ENCODE measurements at regions not wholly inside any gene's neighbourhood (a gene's known extent, or its start where the extent isn't known, plus 50 kb on each side); places are given as distances from the start of the nearest gene placed in this dataset.

DNA sequence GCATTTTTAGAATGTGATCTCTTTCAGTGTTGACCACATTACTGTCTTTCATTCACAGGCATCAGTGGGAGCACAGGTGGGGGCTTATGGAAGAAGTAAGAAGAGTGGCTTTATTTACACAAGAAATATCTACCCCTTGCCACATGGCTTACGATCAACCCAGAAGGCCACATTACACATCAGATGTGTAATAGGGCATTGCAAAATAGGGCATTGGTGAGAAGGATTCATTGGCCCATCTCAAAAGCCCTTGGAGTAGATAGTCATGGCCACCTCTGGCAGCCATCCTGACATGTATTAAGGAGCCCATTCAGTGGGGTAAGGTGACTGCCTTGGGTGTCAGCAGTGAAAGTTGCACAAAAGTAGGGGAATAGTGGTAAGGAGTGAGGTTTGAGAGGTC, 97.5 kb downstream of the MAFB start:
- no peaks in the 10 kb centered on the region for H3K36me3 ChIP-seq
- H3K4me1 ChIP-seq: no peaks in the 10 kb centered on the region
- no peaks in the 10 kb centered on the region for H3K27me3 ChIP-seq
- no peak overlapping the region for H3K4me3 ChIP-seq
- DNase-seq (ENCODE audit: low spot score in 2 of 2): no peak
- no peaks in the 10 kb centered on the region for H3K9me3 ChIP-seq
- 83 to 90% methylated on average over 1 of the region's 1 CpG for WGBS, 2 donors
- no peak overlapping the region for H3K27ac ChIP-seq
- TF ChIP-seq POLR2A (IDR thresholded peaks at IDR 0.05) (no peak), EP300 (IDR thresholded peaks at IDR 0.05) (no peak)
- TF ChIP-seq, protein P1, sequence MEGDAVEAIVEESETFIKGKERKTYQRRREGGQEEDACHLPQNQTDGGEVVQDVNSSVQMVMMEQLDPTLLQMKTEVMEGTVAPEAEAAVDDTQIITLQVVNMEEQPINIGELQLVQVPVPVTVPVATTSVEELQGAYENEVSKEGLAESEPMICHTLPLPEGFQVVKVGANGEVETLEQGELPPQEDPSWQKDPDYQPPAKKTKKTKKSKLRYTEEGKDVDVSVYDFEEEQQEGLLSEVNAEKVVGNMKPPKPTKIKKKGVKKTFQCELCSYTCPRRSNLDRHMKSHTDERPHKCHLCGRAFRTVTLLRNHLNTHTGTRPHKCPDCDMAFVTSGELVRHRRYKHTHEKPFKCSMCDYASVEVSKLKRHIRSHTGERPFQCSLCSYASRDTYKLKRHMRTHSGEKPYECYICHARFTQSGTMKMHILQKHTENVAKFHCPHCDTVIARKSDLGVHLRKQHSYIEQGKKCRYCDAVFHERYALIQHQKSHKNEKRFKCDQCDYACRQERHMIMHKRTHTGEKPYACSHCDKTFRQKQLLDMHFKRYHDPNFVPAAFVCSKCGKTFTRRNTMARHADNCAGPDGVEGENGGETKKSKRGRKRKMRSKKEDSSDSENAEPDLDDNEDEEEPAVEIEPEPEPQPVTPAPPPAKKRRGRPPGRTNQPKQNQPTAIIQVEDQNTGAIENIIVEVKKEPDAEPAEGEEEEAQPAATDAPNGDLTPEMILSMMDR (IDR thresholded peaks at IDR 0.05): no peak

DNA sequence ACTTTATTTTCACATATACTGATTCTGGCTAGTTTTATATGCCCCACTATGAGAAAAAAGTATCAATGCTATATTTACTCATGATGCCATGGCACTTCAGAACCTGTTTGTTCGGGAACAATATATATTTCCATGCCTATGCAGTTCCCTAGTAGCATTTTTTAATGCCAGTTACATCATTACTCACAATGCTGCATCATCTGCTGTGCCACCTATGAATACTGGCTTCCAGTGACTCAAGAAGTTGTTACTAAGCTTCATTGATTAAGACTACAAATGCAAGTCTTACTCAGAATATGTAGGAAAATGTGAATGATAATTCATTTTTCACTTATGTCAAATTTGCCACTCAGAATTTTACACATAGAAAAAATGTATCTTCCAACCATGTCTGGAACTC, 97.9 kb downstream of the MAFB start:
- Histone ChIP-seq H3K27ac (no peak overlapping the region), H3K27me3 (no peaks in the 10 kb centered on the region), H3K4me1 (no peaks in the 10 kb centered on the region), H3K4me3 (no peak overlapping the region), H3K36me3 (no peaks in the 10 kb centered on the region), H3K9me3 (no peaks in the 10 kb centered on the region)
- no peak for DNase-seq (ENCODE audit: low spot score in 2 of 2)
- TF ChIP-seq, protein P1 (IDR thresholded peaks at IDR 0.05): no peak
- TF ChIP-seq EP300 (IDR thresholded peaks at IDR 0.05) (no peak), POLR2A (IDR thresholded peaks at IDR 0.05) (no peak)
- 59 to 69% methylated on average over 1 of the region's 1 CpG for WGBS, 2 donors

DNA sequence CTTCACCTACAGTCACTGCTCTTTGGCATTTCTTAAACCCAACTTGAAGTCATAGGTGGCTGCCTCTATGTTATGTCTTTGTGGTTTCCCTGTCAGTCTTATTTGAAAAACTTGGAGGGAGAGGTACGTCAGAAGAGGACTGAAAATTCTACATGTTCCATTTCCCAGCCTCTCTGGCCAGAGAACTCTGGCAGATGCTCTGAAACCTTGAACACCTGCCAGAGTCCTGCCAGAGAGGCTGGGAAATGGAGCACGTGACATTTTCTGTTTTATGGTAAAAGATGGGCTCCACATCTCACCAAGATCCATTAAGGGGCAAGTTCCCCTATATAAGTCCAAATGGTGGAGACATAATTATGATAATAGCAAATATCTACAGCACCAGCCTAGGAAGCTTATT, 99.5 kb downstream of the MAFB start:
- no peak for DNase-seq (ENCODE audit: low spot score in 2 of 2)
- 67 to 78% methylated on average over 2 of the region's 2 CpGs for WGBS, 2 donors

DNA sequence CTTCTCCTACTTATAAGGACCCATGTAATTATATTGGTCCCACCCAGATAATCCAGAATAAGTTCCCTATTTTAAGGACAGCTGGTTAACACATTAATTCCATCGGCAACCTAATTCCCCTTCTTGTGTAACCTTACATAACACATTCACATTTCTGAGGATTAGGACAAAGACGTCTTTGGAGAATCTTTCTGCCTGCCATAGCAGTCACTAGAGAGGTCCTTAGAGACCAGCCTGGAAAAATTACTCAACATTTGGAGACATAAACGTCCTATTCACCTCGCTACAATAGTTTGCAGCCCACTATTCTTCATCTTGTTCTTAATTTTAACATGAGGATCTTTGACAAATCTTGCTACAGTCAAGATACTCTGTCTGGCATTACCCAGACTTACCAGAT, 100.1 kb downstream of the MAFB start:
- Histone ChIP-seq H3K4me3 (no peak overlapping the region), H3K4me1 (no peaks in the 10 kb centered on the region), H3K36me3 (no peaks in the 10 kb centered on the region), H3K27ac (no peak overlapping the region), H3K27me3 (no peaks in the 10 kb centered on the region), H3K9me3 (no peaks in the 10 kb centered on the region)
- no peak for DNase-seq (ENCODE audit: low spot score in 2 of 2)
- 62% methylated on average over 4 of the region's 4 CpGs for WGBS, 2 donors
- TF ChIP-seq, protein P1 (IDR thresholded peaks at IDR 0.05): no peak
- TF ChIP-seq POLR2A (IDR thresholded peaks at IDR 0.05) (no peak), EP300 (IDR thresholded peaks at IDR 0.05) (no peak)

More for the DNA sequence above, 99.5 kb downstream of the MAFB start:
- Histone ChIP-seq H3K27me3 (no peaks in the 10 kb centered on the region), H3K27ac (no peak overlapping the region), H3K4me1 (no peaks in the 10 kb centered on the region), H3K4me3 (no peak overlapping the region), H3K9me3 (no peaks in the 10 kb centered on the region), H3K36me3 (no peaks in the 10 kb centered on the region)
- no peak for TF ChIP-seq EP300 (IDR thresholded peaks at IDR 0.05)
- TF ChIP-seq POLR2A (IDR thresholded peaks at IDR 0.05): no peak
- TF ChIP-seq, protein P1 (IDR thresholded peaks at IDR 0.05): no peak

DNA sequence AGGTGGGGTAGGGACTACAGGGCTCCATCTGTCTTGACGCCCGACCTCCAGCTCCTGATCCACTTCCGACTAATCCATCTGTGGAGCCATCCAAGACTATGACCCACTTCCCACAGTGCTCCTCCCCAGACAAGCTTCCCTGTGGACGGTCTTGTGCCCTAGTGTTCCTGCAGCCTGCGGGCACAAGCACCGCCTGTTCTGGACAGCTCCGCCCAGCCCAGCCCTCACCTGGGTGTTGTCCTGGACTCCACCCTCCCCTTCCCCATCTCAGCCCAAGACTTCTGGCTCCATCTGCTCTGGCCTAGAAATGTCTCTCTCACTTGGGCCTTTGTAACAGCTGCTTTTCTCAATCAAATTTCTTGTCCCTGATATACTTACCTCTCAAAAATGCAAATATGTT, 102.0 kb downstream of the MAFB start:
- 77 to 82% methylated on average over 7 of the region's 7 CpGs for WGBS, 2 donors
- H3K27me3 ChIP-seq: no peaks in the 10 kb centered on the region
- no peak overlapping the region for H3K27ac ChIP-seq
- no peaks in the 10 kb centered on the region for H3K4me1 ChIP-seq
- no peak for TF ChIP-seq EP300 (IDR thresholded peaks at IDR 0.05)
- no peak for TF ChIP-seq POLR2A (IDR thresholded peaks at IDR 0.05)
- TF ChIP-seq, protein P1 (IDR thresholded peaks at IDR 0.05): no peak
- no peak overlapping the region for H3K4me3 ChIP-seq
- no peak for DNase-seq (ENCODE audit: low spot score in 2 of 2)
- no peaks in the 10 kb centered on the region for H3K36me3 ChIP-seq
- H3K9me3 ChIP-seq: no peaks in the 10 kb centered on the region

Measured in tibial nerve (tissue), 4 donors.